Esophagus muscularis mucosa (tissue), 3 donors: ENCODE measurements at regions not wholly inside any gene's neighbourhood (a gene's known extent, or its start where the extent isn't known, plus 50 kb on each side); places are given as distances from the start of the nearest gene placed in this dataset.

Experiments
- POLR2AphosphoS5 ChIP-seq, 2 donors: sonication (generic); formaldehyde crosslinking; IDR thresholded peaks; one replicate each; pipeline ENCODE4 v1.6.1; 2017; ENCODE audit warnings: antibody characterized with exemption in 2 of 2
- TF ChIP-seq, protein P1 (sequence below), 3 experiments: fragments of 200-600 bp in 2 of 3; fragments of 450-650 bp in 1 of 3; sonication (generic) in 2 of 3; IDR thresholded peaks; one replicate each; pipeline ENCODE4 v1.5.1; 2017 to 2019; ENCODE audit warnings: antibody characterized with exemption in 3 of 3, mild to moderate bottlenecking in 2 of 3, moderate library complexity in 1 of 3

DNA sequence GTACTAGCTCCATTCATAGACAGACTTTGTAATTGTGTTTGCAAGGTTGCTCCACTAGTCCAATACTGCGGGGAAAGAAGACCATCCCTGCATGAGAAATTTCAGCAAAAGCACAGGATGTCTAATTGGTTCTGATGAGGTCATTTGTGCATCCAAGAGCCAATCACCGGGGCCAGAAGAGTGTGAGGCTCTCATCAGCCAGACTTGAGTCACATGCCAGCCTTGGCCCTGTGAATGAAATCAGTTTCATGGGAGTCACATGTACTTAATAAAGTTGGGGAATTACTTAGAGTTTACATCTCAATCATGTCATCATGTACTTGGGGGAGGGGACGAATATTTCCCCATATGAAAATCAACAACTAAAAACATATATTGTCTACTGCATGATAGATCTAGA is 1236.0 kb downstream of the MAT2B start:
- TF ChIP-seq, protein P1, sequence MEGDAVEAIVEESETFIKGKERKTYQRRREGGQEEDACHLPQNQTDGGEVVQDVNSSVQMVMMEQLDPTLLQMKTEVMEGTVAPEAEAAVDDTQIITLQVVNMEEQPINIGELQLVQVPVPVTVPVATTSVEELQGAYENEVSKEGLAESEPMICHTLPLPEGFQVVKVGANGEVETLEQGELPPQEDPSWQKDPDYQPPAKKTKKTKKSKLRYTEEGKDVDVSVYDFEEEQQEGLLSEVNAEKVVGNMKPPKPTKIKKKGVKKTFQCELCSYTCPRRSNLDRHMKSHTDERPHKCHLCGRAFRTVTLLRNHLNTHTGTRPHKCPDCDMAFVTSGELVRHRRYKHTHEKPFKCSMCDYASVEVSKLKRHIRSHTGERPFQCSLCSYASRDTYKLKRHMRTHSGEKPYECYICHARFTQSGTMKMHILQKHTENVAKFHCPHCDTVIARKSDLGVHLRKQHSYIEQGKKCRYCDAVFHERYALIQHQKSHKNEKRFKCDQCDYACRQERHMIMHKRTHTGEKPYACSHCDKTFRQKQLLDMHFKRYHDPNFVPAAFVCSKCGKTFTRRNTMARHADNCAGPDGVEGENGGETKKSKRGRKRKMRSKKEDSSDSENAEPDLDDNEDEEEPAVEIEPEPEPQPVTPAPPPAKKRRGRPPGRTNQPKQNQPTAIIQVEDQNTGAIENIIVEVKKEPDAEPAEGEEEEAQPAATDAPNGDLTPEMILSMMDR (IDR thresholded peaks at IDR 0.05): no peak
- no peak for TF ChIP-seq POLR2AphosphoS5 (IDR thresholded peaks at IDR 0.05)
